SW 1271 (cell line): ENCODE measurements at regions not wholly inside any gene's neighbourhood (a gene's known extent, or its start where the extent isn't known, plus 50 kb on each side); places are given as distances from the start of the nearest gene placed in this dataset.

Source experiments
- DNase-seq, 2 experiments: peaks; one replicate each; lab custom pipeline; 2025; lab: John Stamatoyannopoulos, UW

DNA sequence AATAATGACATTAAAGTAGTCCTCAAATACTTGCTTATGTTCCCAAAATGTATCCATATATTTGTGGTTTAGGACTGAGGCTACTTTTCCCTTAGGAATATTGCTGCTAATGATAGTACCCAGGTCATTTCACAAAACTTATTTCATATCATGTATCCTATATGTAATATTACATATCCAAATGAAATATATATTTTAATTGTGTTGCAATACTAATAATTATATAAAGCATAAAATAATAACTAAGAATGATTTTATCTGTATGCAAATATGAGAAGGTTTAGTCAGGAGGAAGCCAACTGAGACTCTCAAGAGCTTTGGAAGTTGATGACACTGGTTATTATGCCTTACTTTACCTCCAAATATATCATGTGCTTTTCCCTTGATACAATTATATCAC, 231.5 kb upstream of the KLF14 start:
- DNase-seq, result no peak

DNA sequence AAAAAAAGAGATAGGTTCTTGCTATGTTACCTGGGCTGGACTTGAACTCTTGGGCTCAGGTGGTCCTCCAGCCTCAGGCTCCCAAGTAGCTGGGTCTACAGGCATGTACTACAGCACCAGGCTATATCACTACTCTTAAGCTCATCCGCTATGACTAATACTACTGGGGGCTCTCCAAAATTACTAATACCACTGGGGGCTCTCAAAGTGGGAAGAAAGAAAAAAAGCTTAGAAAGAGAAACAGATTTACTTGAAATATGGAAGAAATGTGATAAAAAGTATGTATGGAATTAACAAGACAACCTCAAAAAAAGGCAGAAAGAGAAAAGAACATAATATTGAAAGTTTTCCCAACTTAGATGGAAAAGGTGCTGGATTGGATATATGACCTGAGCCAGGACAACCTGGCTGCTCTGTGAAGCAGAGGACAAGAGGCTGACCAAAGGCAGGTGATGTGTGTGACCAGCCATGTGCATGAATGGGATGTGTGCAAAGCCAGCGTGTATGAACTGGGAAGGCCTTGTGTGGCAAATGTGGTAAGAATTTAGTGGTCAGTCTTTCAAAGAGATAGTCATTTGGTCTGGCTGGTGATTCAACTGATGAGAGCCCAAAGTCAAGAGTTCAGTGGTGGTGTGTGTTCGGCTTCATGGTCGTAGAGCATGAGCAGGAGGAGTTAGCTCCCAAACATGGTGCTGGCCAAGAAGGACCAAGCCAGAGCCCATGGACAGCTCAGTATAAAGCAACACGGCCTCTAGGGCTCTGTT, 232.4 kb upstream of the KLF14 start:
- no peak for DNase-seq

DNA sequence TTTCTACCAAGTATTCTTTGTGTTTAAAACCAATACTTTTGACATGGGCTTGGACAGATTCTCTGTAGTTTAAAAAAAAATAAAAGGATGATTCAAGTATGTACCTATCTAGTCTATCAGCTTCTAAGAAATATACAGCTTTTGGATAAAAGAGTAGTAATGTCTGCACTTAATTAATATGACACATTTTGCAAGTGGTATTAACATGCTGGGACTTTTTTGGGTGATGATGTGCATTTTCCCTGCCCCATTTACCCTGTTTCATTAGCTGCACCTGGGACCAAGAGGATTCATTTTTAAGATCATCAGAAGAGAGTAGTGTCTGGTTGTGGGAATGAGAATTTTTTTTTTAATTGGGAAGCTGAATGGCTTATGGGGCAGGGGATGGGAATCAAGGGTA, 236.2 kb upstream of the KLF14 start:
- no peak for DNase-seq

DNA sequence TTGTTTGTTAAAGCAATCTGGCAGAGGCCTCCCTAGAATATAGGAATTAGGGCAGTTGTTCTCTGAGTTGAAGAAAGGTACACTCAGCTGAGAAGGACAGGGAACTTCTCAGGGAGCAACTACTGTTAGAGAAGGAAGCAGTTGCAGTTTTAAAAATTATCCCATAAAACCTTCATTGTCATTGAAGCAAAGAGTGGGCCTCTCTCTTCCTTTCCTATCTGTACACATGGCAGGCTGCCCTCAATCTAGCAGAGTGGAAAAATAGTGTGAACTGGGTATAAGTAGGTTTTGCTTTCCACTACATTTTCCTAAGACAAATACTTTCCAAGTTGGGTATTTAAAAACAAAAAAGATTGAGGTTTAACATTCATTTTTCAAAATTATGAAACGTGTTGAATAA, 236.7 kb upstream of the KLF14 start:
- no peak for DNase-seq

GRCh38 chr7:130971297-130971696, 237.3 kb upstream of the KLF14 start:
- no peak for DNase-seq

GRCh38 chr7:130972201-130972600, 238.2 kb upstream of the KLF14 start:
- no peak for DNase-seq

DNA sequence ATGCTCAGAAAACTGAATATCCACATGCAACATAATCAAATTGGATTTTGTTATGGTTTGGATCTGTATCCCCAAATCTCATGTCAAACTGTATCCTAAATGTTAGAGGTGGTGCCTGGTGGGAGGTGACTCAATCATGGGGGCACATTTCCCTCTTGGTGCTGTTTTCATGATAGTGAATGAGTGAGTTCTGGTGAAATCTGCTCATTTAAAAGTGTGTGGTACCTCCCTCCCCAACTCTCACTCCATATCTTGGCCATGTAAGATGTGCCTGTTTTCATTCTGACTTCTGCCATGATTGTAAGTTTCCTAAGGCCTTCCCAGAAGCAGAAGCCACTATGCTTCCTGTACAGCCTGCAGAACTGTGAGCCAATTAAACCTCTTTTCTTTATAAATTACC, 239.6 kb upstream of the KLF14 start:
- DNase-seq, result no peak

DNA sequence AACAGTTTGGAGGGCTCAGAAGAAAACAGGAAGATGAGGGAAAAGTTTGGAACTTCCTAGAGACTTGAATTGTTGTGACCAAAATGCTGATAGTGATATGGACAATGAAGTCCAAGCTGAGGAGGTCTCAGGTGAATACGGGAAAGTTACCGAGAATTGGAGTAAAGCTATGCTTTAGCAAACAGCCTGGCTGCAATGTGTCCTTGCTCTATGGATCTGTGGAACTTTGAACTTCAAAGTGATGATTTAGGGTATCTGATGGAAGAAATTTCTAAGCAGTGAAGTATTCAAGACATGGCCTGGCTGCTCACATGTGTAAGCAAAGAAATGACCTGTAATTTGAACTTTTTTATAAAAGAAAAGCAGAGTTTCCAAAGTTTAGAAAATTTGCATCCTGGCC, 240.2 kb upstream of the KLF14 start:
- DNase-seq, result no peak

- DNase-seq, result no peak
These were observed 240.8 kb upstream of the KLF14 start for GRCh38 chr7:130974794-130975193.

DNA sequence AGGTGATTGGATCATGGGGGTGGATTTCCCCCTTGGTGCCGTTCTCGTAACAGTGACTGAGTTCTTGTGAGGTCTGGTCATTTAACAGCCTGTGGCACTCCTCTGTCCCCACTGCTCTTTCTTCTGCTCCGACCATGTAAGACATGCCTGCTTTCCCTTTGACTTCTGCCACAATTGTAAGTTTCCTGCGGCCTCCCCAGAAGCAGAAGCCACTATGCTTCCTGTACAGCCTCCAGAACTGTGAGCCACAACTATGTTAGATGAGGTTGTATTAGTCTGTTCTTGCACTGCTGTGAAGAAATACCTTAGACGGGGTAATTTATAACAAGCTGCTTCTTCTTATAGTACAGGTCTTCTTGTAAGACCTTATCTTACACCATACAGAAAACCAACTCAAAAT, 241.7 kb upstream of the KLF14 start:
- no peak for DNase-seq

- peak in 1 of 2 experiments; percentile 61 for DNase-seq
These were observed 248.2 kb upstream of the KLF14 start for GRCh38 chr7:130982160-130982638.

- DNase-seq, result no peak
These were observed 248.6 kb upstream of the KLF14 start for GRCh38 chr7:130982651-130983050.

GRCh38 chr7:130985361-130985760, 251.4 kb upstream of the KLF14 start:
- no peak for DNase-seq

DNA sequence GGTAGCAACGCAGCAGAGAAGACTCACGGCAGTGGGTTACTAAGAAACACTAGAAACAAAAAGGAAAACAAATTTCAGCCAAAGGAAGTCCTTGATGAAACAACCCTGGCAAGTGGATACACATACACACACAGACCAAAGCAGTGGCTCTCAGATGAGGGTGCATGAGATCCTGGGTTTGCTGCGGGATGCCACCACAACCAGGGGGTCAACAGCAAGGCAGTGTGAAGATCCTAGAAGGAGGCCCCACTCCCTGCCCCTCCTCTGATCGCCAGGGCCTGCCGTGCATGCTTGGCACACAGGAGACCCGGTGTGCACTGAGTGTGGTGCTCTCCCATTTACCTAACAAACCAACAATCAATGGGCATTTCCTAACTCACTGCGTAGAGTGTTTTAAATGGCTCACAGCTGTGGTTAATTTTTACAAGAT, 252.3 kb upstream of the KLF14 start:
- DNase-seq, result no peak

DNA sequence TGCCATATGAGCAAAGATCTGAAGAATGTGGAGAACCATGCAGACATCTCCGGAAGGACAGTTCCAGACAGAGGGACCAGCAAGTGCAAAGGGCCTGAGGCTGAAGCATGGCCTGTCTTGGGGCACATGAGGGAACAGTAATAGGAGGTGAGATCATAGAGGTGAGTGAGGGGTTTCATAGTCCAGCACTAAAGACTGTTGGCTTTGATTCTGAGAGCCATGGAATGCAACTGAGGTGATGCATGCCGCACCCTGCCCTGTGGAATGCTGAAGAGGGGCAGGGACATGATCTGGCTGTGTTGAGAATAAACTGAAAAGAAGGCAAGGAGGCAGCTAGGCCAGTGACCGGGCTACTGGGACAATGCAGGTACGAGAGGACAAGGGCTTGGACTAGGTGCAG, 253.1 kb upstream of the KLF14 start:
- no peak for DNase-seq

- no peak for DNase-seq
These were observed 254.4 kb upstream of the KLF14 start for GRCh38 chr7:130988443-130988842.

GRCh38 chr7:130989101-130989795, 255.2 kb upstream of the KLF14 start:
- no peak for DNase-seq

- DNase-seq, result no peak
These were observed 256.3 kb upstream of the KLF14 start for GRCh38 chr7:130990178-130990832.

- DNase-seq, result no peak
These were observed 259.8 kb upstream of the KLF14 start for GRCh38 chr7:130993671-130994365.

DNA sequence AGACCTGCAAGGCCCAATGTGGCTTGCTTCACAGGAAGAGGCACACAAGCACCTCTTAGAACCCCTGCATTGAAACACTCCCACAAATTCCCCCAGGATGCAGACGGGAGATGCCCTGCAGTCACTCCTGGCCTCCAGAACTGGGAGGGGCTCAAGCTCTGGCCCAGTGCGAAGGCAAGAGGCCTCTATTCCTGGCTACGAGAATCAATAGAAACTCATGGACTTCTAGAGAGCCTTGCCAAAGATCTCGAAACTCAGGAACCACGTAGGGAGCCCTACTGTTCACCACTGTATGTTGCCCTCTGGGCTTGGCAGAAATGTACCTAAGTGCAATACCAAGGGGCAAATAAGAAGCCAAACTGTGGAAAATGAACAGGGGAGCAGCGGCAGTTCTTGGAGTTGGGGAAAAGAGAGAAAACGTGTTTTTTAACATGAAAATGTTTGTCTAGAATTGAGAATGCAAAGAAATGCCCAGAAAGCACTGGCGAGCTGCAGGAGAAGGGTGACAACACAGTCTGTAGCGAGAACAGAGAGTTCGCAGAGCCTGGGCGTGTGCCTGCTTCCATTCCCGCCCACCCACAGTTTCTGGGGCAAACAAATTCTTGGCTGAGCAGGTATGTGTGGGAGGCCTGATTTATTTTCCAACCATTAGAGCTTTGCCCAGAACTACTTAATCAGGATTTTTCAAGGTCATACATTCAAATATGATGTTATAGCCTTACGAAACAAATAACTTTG, 260.5 kb upstream of the KLF14 start:
- DNase-seq, result no peak

DNA sequence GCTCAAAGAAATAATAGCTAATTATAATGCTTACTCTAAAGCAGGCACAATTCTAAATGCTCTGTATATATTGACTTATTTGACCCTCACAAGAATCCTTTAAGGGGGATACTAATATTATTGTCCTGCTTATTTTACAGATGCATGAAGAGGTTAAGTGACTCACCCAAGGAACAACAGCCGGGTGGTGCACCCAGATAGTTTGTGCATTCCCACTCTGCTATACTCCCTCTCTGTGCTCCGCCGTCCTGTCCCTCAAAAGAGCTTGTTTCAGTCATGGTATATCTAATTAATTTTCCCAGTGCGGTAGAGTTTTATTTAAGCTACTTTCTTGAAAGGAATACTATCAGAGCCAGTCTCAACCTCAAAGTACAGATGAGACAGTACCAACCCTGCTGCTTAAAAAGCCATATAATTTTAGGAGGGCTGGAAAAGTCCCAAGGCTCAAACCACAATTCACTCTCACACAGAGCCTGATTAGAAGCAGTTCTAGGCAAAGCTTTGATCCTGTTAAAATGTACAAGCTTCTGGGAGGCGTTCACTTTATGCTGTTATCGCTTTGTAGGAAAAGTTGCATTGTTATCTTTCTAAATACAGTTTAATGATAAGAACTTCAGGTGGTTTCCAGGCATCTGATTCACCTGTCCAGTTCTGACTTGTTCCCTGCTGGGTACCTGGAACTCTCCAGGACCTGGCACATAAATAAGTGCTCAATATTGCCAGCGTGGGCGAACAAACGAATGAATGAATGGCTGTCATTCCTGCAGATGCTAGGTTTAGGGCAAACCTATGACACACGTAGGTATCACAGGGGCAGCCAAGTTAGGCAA, 261.5 kb upstream of the KLF14 start:
- DNase-seq, result no peak
